GM21737 (cell line): ENCODE measurements at regions not wholly inside any gene's neighbourhood (a gene's known extent, or its start where the extent isn't known, plus 50 kb on each side); places are given as distances from the start of the nearest gene placed in this dataset.
"Not testable (repeated sequence)": the region's sequence is repeated elsewhere in the genome, so short reads cannot be mapped to it uniquely, and the experiment has no call there.

ENCODE experiments used
- ATAC-seq: cut with Tn5 transposase; IDR thresholded peaks from one replicate; pipeline ENCODE4 v1.9.1; 2021; ENCODE audit warnings: mild to moderate bottlenecking, moderate library complexity; ENCODE audit not compliant: unreplicated experiment

DNA sequence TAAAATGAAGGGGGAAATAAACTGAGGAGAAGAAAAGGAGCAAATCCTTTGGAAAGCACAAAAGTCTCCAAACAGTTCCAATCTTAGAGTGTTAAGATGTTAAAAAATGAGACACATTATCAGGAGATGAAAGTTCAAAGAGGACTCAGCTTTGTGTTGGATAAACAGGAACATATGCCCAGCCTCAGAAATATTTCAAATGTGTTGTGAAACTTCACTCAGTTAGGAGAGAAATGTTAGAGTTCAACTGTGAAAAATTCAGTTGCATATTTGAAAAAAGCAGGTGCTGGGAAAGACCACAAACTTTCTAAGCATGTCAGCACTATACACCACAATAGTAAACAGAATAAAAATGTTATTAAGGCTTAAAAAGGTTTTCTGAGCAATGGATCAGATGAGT is 136.8 kb upstream of the PRKD1 start:
- ATAC-seq = no peak

DNA sequence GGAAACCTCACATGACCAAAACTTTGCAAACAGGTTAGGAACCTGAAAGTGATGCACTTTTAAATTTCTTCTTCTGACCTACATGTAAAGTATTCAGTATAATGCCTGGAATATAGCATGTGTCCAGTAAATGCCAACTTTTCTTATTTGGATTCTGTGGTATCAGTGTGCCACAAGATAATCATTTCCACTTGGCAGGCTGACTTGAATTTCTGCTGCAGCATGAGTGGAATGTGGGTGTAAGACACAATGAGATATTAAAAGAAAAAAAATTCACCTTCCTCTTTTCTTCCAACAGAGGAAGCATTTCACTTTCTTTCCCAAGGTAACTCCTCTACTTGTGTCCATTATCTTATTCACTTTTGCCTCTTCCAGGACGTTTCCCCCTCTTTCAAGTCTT is 141.9 kb upstream of the PRKD1 start:
- no peak for ATAC-seq

DNA sequence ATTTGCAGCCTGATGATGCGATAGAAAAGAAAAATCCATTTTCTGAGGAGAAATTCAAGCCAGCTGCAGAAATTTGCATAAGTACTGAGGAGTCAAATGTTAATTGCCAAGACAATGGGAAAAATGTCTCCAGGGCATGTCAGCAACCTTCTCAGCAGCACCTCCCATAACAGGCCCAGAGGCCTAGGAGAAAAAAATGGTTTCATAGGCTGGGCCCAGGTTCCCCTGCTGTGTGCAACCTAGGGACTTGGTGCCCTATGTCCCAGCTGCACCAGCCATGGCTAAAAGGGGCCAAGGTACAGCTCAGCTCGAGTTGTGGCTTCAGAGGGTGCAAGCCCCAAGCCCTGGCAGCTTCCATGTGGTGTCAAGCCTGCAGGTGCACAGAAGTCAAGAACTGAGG is 144.8 kb upstream of the PRKD1 start:
- not testable (repeated sequence) for ATAC-seq

DNA sequence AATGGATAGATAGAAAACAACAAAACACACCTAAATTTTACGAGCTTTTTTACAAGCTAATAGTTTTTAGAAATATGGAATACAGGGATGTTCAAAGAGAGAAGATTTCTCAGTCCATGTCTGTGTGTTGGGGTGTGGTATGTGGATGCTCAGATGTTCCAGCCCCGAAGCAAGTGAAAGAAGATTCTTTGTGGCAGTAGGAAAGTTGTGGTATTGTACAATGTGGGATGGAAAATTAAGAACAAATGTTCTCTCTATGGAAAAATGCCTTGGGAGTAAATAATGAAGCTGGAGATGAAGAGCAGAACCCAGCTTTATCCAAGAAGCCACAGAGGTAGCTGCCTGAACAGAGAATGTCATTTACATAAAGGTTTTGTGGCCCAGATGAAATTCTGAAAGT is 150.3 kb upstream of the PRKD1 start:
- ATAC-seq = no peak

DNA sequence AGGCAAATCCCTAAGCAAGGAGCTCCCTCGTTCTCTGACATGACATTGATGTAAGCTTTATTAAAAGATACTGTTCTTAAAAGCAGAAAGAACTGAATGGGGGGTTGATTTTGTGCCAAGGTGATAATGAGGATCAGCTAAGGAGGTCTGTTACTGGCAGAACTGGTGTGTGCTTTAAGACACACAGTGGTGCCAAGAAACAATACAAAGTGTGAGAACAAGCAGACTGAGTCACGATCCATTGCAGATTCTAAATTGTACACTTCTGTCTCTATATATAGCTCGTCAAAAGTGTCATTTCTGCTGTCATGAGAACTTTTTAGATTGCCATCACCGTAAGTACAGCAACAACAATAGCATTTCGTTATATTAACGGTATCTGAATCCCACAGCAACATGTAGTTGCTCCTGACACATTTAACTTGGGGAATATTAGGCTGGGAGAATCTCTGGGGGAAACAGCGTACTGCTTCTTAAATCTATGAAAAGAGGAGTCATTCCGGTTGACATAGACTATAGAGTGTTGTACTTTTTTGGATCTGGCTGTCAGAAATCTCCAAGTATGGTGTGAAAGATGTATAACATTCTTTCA is 151.3 kb upstream of the PRKD1 start:
- no peak for ATAC-seq

DNA sequence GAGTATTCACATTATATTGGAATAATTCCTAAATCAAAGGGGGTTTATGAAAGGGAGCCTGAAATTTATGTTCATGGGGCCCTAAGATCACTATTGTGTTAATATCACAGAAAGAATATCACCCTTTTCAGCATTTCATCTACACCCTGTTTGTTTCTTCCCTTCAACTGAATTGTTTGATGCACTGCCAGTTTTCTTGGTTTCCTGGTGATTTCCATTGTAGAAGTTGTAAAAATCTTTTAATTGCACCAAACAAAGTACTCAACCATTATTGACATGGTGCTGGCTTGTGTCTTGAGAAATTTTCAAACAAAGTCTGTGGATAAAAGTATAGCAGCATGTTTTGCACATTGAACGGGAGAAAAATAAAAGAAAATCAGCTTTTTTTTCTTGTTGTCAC is 154.8 kb upstream of the PRKD1 start:
- no peak for ATAC-seq

DNA sequence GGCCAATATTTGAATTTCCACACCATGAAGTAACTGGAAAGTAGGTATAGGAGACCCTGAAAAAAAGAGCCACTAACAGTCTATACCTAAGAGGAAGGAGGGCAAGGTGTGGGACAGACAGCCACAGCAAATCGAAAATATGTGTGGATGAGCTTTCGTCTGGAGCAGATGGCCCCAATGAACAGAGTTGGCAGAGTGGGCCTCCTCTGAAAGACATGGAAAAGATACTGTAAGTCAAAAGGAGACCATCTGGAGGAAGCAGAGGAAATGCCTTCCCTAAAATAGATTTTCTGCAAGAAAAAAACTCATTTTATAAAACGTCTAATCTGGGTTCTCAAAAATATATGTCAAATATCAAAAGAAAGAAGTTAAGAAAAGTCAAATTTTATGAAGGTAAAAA is 157.2 kb upstream of the PRKD1 start:
- ATAC-seq = no peak

DNA sequence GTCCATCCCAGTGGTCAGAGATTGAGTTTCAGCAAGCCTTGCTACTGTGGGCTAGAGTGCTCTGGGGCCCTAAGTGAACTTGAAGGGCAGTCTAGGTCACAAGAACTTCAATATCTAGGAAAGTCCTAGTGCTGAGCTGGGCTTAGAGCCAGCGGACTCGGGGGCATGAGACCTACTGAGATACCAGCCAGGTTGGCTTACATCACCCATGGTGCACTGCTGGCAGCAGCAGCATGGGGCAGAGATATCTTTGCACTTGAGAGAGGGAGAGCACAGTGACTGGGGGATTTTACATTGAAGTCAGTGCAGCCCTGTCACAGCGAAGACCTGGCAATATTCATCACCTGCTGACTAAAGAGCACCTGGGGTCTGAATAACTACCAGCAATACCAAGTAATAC is 158.3 kb upstream of the PRKD1 start:
- ATAC-seq = no peak

DNA sequence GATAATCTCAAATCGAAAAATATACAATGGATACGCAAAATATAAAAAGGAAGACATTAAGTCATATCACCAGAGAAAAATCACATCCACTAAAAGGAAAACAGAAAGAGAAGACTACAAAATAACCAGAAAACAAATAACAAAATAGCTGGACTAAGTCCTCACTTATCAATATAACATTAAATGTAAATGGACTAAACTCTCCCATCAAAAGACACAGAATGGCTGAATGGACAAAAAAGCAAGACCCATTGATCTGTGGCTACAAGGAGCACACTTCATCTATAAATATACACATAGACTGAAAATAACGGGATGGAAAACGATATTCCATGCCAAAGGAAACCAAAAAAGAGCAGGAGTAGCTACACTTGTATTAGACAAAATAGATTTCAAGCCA is 161.0 kb upstream of the PRKD1 start:
- ATAC-seq = no peak

DNA sequence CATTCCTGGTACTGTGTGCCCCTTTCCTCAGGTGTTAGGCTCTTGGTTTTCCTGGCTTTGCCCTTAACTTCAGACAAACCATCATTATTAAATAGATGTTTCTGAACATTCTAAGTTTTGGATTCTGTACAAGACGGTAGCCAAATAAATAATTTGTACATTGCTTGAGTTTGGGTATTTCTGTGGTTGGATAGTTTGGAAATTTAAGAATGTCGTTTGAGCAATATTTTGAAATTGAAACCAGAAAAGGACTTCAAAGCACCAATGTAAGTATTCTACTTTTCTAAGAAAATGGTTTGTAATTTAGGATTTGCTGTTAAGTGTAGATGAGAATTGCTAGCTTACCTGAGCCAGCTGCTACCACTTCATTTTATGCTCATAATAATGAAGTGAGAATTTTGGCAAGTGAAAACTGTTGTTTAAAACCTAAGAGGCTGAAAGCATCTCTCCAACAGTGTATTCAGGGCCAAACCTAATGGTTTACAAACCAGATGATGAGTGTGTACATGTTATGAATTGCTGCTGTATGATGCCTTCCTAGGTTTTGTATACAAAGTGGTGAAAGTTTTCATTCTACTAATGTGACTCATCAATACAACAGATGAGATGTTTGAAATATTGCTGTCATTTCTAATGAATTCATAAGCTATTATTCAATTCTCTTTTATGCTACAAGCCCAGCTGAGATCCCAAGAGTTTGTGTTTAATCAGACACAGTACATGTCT is 181.5 kb upstream of the PRKD1 start:
- no peak for ATAC-seq

DNA sequence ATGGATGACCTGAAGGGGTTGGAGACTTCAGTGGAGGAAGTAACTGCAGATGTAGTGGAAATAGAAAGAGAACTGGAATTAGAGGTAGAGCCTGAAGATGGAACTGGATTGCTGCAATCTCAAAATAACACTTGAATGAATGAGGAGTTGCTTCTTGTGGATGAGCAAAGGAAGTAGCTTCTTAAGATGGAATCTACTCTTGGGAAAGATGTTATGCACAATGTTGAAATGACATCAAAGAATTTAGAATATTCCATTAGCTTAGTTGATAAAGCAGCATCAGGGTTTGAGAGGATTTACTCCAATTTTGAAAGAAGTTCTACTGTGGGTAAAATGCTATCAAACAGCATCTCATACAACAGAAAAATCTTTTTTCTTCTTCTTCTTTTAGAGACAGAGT is 186.4 kb upstream of the PRKD1 start:
- ATAC-seq = no peak

DNA sequence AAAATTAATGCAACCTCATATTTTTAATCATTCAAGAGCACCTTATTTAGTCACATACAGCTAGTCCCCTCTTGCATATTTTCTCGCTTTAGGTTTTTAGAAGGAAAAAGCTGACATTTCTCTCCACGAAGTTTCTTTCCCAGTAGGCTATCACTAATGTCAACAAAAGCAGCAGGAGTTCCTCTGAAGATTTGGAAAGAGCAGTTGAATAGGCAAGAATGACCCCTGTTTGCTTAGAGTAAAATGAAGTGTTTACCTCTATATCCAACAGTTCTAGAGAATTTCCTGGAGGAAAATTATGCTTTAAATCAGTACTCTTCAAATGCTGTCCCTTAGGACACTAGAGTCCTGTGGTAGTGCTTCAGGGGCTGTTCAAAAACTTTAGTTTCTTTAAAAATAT is 188.1 kb upstream of the PRKD1 start:
- ATAC-seq = no peak

DNA sequence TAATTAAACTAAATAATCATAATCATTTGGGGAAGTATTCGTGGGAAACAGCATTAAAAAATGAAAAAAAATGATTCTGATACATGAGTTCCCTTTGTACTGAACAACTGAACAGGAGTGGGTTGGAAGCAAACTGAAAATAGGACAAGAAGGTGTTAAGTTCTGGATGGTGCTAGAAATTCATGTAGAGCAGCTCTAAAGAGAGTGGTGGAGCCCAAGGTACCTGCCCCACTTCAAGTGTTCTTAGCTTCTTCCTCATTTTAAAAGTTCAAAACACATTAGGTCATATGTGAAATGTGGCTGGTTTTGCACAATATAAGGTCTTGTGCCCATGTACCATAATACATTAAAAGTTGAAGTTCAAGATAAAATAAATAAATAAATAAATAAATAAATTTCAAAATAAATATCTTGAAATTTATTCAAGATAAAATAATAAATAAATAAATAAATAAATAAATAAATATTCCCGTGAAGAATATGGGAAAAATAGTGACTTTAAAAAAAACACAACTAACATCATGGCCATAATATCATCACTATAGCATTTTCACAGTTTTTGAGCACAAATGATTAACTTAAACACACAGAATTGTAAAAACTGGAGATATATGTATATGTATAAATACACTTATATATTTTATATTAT is 191.5 kb upstream of the PRKD1 start:
- no peak for ATAC-seq

DNA sequence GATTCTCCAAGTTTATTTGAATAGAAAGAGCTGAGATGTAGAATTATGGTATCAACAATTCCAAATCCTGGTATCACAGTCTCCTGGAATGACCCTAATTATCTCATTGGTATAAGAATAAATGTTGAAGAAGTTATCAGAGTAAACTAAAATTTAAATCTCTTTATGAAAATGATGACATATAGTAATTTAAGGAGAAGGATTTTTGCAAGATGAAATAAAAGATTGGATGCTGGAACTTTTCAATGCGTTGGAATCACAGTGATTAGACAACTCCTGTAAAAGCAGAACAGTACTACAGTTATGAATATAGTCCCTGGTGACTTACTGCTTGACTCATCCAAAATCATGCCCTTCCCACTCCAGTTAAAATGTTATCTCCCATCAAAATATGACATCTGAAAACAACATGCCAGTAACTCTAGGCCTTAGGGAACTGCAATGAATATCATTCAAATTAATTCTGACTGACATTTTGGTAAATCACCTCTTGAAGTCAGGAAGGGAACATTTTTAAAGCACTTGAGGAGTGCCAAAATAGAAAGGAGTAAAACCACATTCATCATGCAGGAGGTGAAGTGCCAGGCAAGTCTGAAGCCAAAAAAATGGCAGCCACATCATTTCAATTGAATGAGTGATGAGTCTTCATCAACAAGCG is 197.8 kb upstream of the PRKD1 start:
- no peak for ATAC-seq

DNA sequence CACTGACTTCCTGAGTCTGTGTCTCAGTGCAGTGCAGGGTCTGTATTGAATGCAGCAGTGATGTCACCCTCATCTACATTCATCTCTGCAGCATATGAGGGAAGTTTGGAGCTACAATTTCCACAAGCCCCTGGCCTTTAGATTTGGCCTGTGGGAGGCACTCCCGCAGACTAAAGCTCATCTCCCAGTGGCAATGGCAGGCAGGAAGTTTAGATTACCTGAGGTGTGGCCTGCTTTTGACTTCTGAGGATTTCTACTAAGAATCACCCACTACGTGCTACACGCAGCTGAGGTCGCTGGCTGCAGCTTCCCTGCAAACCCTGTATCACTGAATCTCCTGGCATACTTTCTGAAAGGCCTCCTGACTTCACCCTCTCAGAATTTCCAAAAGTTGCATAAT is 202.2 kb upstream of the PRKD1 start:
- ATAC-seq = no peak

DNA sequence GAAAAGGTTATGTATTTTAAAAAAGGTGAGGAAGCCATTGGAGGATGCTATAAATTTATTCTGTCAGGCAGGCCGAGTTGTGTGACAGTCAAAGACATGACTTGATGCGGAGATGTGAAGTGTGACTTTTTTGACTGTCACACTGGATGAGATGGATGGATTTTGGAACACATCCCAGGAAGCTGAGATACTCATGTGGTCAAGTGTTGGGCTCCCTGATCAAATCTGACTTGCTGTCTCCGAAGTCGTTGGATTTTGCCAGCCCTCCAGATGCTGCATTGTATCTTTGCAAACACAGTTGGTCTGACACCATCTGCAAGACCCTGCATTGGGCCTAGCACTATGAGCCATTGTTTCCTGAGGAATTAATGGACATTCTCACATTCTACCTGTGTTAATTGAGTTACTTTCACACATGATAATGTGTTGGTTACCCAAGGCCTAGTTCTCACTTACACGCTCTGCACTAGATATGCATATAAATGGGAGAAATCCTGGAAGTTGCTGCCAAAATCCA is 204.0 kb upstream of the PRKD1 start:
- ATAC-seq = no peak

DNA sequence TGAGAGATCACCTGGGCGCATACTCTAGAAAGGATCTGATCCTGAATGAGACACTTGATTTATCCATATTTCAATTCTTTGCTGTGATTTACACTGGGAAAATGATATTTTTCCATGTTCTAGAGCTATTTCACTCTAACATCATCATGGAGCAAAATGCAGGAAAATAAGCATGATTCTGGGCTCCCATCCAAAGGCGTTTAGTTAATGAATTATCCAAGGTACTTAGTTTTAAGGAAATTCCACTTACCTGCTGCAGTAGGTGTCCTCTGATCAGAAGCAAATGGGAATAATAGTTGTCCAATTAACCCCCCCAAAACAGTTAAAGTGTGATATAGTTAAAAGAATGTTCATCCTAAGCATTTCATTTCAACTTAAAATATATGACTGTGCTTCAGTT is 204.5 kb upstream of the PRKD1 start:
- ATAC-seq = no peak

DNA sequence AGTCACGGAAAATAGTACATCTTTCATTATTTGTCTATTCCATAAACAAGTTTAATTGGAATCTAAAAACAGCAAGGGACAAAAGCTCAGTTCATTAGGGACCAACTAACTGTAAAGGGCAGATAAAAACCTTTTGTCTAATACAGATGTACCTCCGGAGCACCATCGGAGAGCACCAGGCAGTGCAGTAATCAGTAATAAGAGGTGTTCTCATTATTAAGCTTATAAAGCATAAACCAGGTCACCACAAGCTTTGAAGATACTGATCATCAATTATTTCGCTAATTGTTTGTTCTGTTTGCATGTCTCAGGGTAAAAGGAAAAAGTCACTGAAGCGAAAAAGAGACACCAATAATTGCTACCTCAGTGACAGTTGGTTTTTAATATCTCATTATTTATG is 207.3 kb upstream of the PRKD1 start:
- no peak for ATAC-seq

DNA sequence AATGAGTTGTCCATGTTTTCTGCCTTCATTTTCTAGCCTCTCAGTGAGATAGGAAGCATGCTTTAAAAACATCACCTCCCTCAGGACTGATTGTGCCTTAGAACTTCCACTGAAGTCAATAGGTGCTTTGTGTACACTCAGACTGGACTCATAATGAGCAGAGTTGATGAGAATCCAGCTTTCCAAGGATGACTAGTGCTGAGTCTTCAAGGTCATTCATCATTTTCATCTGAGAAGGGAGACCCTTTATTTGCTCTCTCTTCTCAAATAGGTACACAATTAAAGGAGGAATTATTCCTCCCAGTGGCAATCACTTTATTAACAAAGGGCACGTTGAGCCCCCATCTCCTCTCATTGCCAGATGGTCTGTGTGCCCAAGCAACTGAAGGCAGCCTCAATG is 210.9 kb upstream of the PRKD1 start:
- no peak for ATAC-seq

DNA sequence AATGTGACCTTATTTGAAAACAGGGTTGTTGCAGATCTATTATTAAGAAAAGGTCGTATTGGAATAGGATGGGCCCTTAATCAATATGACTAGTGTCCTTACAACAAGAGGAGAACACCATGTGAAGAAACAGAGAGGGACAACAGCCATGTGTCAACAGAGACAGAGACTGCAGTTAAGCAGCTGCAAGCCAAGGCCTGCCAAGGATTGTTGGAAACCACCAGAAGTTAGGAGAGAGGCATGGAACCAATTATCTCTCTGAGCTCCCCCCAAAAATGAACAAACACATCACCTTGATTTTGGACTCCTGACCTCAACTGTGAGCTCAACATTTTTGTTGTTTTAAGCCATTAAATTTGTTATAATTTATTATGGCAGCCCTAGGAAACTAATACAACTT is 214.6 kb upstream of the PRKD1 start:
- no peak for ATAC-seq

DNA sequence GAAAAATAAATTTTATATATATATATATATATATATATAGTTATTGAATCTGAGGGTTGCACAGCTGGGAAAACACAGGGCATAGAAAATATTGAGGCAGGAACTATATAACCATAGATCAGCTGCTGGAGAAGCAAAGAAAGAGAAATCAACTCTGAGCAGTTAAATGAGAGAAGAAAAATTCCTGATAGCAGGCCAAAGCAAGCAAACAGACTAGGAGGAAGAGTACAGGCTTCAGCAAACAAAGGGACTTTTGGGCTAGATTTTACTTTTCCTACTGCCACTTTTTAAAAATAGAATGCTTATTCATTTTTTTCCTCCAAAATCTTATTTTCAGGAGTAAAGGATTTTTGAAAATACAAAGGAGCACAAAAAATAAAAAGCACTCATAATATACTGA is 216.0 kb upstream of the PRKD1 start:
- no peak for ATAC-seq

DNA sequence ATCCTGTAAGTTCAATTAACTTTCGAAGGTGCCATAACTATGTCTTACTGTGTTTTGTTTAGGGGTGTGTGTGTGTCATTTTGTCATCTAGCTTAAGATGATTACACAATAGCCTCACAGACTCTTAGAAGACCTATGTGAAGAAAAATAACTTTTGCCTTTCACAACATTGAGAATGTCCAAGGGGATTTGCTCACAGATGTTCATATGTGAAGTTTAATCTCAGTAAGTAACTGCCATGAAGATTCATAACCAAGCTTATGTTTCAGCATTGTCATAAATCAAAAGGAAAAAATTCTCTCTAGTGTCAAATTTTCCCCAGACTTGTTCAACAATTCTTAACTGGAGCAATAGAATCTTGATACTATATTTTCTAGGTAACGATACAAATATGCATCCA is 226.1 kb upstream of the PRKD1 start:
- no peak for ATAC-seq
